Thyroid gland (tissue), 4 donors: ENCODE measurements at regions not wholly inside any gene's neighbourhood (a gene's known extent, or its start where the extent isn't known, plus 50 kb on each side); places are given as distances from the start of the nearest gene placed in this dataset.

Source experiments
- POLR2A ChIP-seq, 2 donors: fragments of 450-650 bp; IDR thresholded peaks; one replicate each; pipeline ENCODE4 v1.6.1; 2017; ENCODE audit warnings: antibody characterized with exemption in 2 of 2, mild to moderate bottlenecking in 2 of 2, moderate library complexity in 1 of 2
- TF ChIP-seq, protein P1 (sequence below), 6 experiments: fragments of 200-600 bp in 3 of 6; fragments of 450-650 bp in 3 of 6; sonication (generic) in 3 of 6; IDR thresholded peaks; one replicate each; pipeline ENCODE4 v1.5.1; 2016 to 2019; ENCODE audit warnings: antibody characterized with exemption in 6 of 6, mild to moderate bottlenecking in 2 of 6, inconsistent platforms in 1 of 6, moderate library complexity in 1 of 6

DNA sequence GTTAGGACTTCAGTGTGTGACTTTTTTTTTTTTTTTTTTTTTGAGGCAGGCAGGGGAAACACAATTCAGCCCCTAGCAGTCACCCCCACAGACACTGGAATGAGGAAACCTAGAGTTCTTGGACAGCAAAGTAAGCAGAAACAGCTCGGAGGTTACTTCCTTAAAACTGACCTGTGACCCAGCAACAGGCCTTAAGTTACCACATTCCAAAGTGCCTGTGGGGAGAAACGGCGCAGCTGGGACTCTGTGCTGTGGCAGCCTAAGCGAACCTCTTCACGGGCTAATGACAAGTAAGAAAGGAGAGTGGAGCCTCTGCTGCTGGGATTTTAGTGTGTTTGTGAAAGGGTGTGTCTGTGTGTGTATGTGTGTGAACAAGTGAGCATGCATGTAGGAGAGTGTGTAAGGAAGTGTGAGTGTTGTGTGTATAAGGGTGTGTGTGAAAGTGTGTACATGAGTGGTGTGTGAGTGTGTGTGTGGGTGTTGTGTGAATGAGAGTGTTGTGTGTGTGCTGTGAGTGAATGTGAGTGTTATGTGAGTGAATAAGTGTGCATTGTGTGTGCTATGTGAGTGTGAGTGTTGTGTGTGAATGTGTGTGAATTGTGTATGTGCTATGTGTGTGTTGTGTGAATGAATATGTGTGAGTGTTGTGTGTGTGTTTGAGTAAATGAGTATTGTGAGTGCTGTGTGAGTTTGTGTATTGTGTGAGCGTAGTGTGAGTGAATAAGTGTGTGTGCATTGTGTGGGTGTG is 180.8 kb downstream of the BRINP2 start:
- TF ChIP-seq, protein P1, sequence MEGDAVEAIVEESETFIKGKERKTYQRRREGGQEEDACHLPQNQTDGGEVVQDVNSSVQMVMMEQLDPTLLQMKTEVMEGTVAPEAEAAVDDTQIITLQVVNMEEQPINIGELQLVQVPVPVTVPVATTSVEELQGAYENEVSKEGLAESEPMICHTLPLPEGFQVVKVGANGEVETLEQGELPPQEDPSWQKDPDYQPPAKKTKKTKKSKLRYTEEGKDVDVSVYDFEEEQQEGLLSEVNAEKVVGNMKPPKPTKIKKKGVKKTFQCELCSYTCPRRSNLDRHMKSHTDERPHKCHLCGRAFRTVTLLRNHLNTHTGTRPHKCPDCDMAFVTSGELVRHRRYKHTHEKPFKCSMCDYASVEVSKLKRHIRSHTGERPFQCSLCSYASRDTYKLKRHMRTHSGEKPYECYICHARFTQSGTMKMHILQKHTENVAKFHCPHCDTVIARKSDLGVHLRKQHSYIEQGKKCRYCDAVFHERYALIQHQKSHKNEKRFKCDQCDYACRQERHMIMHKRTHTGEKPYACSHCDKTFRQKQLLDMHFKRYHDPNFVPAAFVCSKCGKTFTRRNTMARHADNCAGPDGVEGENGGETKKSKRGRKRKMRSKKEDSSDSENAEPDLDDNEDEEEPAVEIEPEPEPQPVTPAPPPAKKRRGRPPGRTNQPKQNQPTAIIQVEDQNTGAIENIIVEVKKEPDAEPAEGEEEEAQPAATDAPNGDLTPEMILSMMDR (IDR thresholded peaks at IDR 0.05), result no peak
- no peak for TF ChIP-seq POLR2A (IDR thresholded peaks at IDR 0.05)
